Common myeloid progenitor, CD34-positive (primary cell): ENCODE measurements at regions not wholly inside any gene's neighbourhood (a gene's known extent, or its start where the extent isn't known, plus 50 kb on each side); places are given as distances from the start of the nearest gene placed in this dataset.

Experiments
- CTCF ChIA-PET: fragments of 350-600 bp; sonication (Branson Sonifier 250); formaldehyde crosslinking; loops from one replicate; lab custom pipeline; 2021; ENCODE audit warnings: antibody characterized with exemption; lab: Charles Lee
- POLR2A ChIA-PET: fragments of 350-600 bp; sonication (Branson Sonifier 250); formaldehyde crosslinking; loops from one replicate; lab custom pipeline; 2021; ENCODE audit warnings: antibody characterized with exemption; lab: Charles Lee
- DNase-seq, 3 donors: peaks; one replicate each; pipeline versions ENCODE4 v3.0.0 to v3.0.0-alpha.2; 2013
- H3K27ac ChIP-seq, 2 experiments: 1 replicate in 1 of 2; 2 replicates in 1 of 2; pipeline ENCODE4 v1.7.0; 2013; ENCODE audit warnings: inconsistent platforms in 2 of 2, low read length in 2 of 2, mild to moderate bottlenecking in 2 of 2, low read depth in 1 of 2, moderate library complexity in 1 of 2; ENCODE audit not compliant: severe bottlenecking in 2 of 2, insufficient read depth in 1 of 2, poor library complexity in 1 of 2
- H3K27me3 ChIP-seq, 5 experiments: replicated peaks in 2 of 5; 1 replicate in 3 of 5; 2 replicates in 2 of 5; pipeline versions ENCODE4 v1.6.1 to v1.7.0; 2013; ENCODE audit warnings: low read length in 4 of 5, mild to moderate bottlenecking in 2 of 5, moderate library complexity in 2 of 5, inconsistent platforms in 1 of 5; ENCODE audit not compliant: insufficient read depth in 5 of 5, control insufficient read depth in 4 of 5
- H3K36me3 ChIP-seq, 4 experiments: 1 replicate in 2 of 4; 2 replicates in 2 of 4; pipeline versions ENCODE4 v1.6.1 to v1.7.0; 2013; ENCODE audit warnings: low read length in 3 of 4, control low read depth in 1 of 4, mild to moderate bottlenecking in 1 of 4; ENCODE audit not compliant: control insufficient read depth in 4 of 4, insufficient read depth in 4 of 4
- H3K4me1 ChIP-seq, 4 experiments: 1 replicate in 3 of 4; 2 replicates in 1 of 4; pipeline versions ENCODE4 v1.6.1 to v1.7.1; 2013; ENCODE audit warnings: low read length in 3 of 4, mild to moderate bottlenecking in 3 of 4, control low read depth in 1 of 4, inconsistent platforms in 1 of 4, moderate library complexity in 1 of 4; ENCODE audit not compliant: control insufficient read depth in 4 of 4, insufficient read depth in 4 of 4; ENCODE audit errors: control extremely low read depth in 1 of 4
- H3K4me3 ChIP-seq, 7 experiments: 1 replicate in 4 of 7; 2 replicates in 3 of 7; pipeline versions ENCODE4 v1.5.1 to v1.7.0; 2013; ENCODE audit warnings: mild to moderate bottlenecking in 7 of 7, low read length in 6 of 7, moderate library complexity in 6 of 7, inconsistent platforms in 2 of 7, low read depth in 2 of 7, control low read depth in 1 of 7; ENCODE audit not compliant: insufficient read depth in 4 of 7, control insufficient read depth in 1 of 7; ENCODE audit errors: extremely low read depth in 1 of 7
- H3K9me3 ChIP-seq, 5 experiments: 1 replicate in 4 of 5; 2 replicates in 1 of 5; pipeline versions ENCODE4 v1.6.1 to v1.7.1; 2013; ENCODE audit warnings: low read length in 4 of 5, mild to moderate bottlenecking in 2 of 5, inconsistent platforms in 1 of 5, low read depth in 1 of 5, moderate library complexity in 1 of 5; ENCODE audit not compliant: control insufficient read depth in 4 of 5, insufficient read depth in 2 of 5; ENCODE audit errors: control extremely low read depth in 1 of 5
- WGBS: methylation state at CpG from one replicate; pipeline ENCODE4 v1.1.5; 2013; ENCODE audit not compliant: insufficient coverage; 5-methylcytosine and 5-hydroxymethylcytosine counted together

GRCh38 chr1:187654635-187655034 lies 825.9 kb downstream of the PLA2G4A start:
- H3K4me3 ChIP-seq, result no peak overlapping the region
- no peak overlapping the region for H3K27ac ChIP-seq
- H3K9me3 ChIP-seq, result no peaks in the 10 kb centered on the region
- ChIA-PET CTCF (no interaction called here), POLR2A (no interaction called here)
- no peak for DNase-seq
- H3K36me3 ChIP-seq, result no peaks in the 10 kb centered on the region
- no peaks in the 10 kb centered on the region for H3K27me3 ChIP-seq
- WGBS, result no CpG with 5 or more reads among the region's 2 CpGs
- no peaks in the 10 kb centered on the region for H3K4me1 ChIP-seq

- CTCF ChIA-PET, result no interaction called here
- no peaks in the 10 kb centered on the region for H3K4me1 ChIP-seq
- H3K27me3 ChIP-seq, result no peaks in the 10 kb centered on the region
- no peaks in the 10 kb centered on the region for H3K36me3 ChIP-seq
- no peak for DNase-seq
- no peaks in the 10 kb centered on the region for H3K9me3 ChIP-seq
- H3K4me3 ChIP-seq, result no peak overlapping the region
- POLR2A ChIA-PET, result no interaction called here
- no peak overlapping the region for H3K27ac ChIP-seq
Measured at GRCh38 chr1:187655104-187655503, 826.4 kb downstream of the PLA2G4A start.

DNA sequence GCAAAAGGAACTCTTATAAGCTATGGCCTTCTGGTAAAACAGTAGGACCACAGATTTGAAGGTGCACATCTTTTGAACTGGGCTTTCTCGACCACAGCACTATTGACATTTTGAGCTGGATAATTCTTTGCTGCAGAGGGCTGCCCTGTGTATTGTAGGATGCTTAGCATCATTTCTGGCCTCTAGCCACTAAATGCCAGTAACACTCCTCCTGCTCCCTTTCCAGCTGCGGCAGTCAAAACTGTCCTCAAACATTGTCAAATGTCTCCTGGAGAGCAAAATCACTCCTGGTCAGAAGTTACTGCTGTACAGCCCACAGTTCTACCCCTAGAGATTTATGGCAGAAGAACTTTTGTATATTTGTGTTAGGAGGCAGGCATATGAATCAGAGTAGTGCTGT lies 836.7 kb downstream of the PLA2G4A start:
- Histone ChIP-seq H3K36me3 (no peaks in the 10 kb centered on the region), H3K27ac (no peak overlapping the region), H3K4me1 (no peaks in the 10 kb centered on the region), H3K27me3 (no peaks in the 10 kb centered on the region), H3K4me3 (no peak overlapping the region), H3K9me3 (no peaks in the 10 kb centered on the region)
- WGBS, result no CpG with 5 or more reads among the region's 2 CpGs
- ChIA-PET POLR2A (no interaction called here), CTCF (no interaction called here)
- no peak for DNase-seq

DNA sequence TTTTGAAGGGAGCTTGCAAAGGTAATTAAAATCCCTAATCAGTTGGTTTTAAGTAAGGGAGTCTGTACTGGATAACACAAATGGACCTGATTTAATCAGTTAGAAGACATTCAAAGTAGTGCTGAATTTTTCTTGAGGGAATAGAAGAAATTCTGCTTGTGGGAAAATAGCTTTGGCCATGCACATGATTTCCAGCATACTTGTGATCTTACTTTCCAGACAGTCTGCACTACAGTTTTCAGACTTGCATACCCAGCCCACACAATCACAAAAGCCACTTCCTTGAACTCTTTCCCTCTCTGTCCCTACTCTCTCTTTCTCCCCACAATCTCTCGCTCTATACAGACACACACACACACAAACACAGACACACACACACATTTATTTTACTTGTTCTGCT lies 852.1 kb downstream of the PLA2G4A start:
- DNase-seq, result no peak
- Histone ChIP-seq H3K9me3 (no peaks in the 10 kb centered on the region), H3K27me3 (no peaks in the 10 kb centered on the region), H3K4me1 (no peaks in the 10 kb centered on the region), H3K36me3 (no peaks in the 10 kb centered on the region), H3K4me3 (no peak overlapping the region), H3K27ac (no peak overlapping the region)
- ChIA-PET CTCF (no interaction called here), POLR2A (no interaction called here)
- WGBS, result 67% methylated on average over 1 of the region's 1 CpG

GRCh38 chr1:187682112-187682511 lies 853.4 kb downstream of the PLA2G4A start:
- no peaks in the 10 kb centered on the region for H3K36me3 ChIP-seq
- ChIA-PET POLR2A (no interaction called here), CTCF (interaction anchor here (1.0 kb wide), 1 partner anchor 209 kb away, joined by 3 read pairs; no protein-coding TSS in a partner anchor)
- WGBS, result no CpG with 5 or more reads among the region's 2 CpGs
- no peak overlapping the region for H3K4me3 ChIP-seq
- H3K27me3 ChIP-seq, result no peaks in the 10 kb centered on the region
- no peaks in the 10 kb centered on the region for H3K4me1 ChIP-seq
- H3K9me3 ChIP-seq, result no peaks in the 10 kb centered on the region
- no peak for DNase-seq
- H3K27ac ChIP-seq, result no peak overlapping the region

- Histone ChIP-seq H3K27me3 (no peaks in the 10 kb centered on the region), H3K4me1 (no peaks in the 10 kb centered on the region), H3K9me3 (peaks cover 0 to 1% (median 0%) of the 10 kb centered on the region in 5 experiments), H3K4me3 (no peak overlapping the region), H3K27ac (no peak overlapping the region), H3K36me3 (no peaks in the 10 kb centered on the region)
- ChIA-PET CTCF (no interaction called here), POLR2A (no interaction called here)
- no peak for DNase-seq
Measured at GRCh38 chr1:187685333-187685732, 856.6 kb downstream of the PLA2G4A start.

DNA sequence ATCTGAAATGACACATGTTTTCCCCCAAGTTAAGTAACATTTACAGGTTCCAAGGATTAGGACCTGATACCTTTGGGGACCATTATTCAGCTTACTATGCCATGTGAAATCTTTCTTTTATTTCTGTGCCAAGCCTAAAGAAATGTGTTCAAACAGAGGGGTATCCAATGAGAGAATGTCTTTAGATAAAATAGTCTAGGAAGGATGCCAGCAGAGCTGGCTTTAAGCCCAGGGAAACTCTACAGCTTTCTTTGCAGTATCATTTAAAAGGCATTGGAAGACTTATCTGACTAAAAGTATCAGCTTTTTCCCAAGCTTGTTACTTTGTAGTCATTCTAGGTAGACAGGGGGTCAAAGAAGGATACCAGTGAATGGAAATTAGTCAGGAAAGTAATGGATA lies 860.4 kb downstream of the PLA2G4A start:
- H3K4me1 ChIP-seq, result no peaks in the 10 kb centered on the region
- H3K27ac ChIP-seq, result no peak overlapping the region
- no peak overlapping the region for H3K4me3 ChIP-seq
- no peaks in the 10 kb centered on the region for H3K27me3 ChIP-seq
- CTCF ChIA-PET, result no interaction called here
- H3K9me3 ChIP-seq, result peaks cover 0 to 1% (median 0%) of the 10 kb centered on the region in 5 experiments
- DNase-seq, result no peak
- POLR2A ChIA-PET, result no interaction called here
- no peaks in the 10 kb centered on the region for H3K36me3 ChIP-seq
